ENCODE measurements at regions not wholly inside any gene's neighbourhood (a gene's known extent, or its start where the extent isn't known, plus 50 kb on each side); places are given as distances from the start of the nearest gene placed in this dataset.

DNA sequence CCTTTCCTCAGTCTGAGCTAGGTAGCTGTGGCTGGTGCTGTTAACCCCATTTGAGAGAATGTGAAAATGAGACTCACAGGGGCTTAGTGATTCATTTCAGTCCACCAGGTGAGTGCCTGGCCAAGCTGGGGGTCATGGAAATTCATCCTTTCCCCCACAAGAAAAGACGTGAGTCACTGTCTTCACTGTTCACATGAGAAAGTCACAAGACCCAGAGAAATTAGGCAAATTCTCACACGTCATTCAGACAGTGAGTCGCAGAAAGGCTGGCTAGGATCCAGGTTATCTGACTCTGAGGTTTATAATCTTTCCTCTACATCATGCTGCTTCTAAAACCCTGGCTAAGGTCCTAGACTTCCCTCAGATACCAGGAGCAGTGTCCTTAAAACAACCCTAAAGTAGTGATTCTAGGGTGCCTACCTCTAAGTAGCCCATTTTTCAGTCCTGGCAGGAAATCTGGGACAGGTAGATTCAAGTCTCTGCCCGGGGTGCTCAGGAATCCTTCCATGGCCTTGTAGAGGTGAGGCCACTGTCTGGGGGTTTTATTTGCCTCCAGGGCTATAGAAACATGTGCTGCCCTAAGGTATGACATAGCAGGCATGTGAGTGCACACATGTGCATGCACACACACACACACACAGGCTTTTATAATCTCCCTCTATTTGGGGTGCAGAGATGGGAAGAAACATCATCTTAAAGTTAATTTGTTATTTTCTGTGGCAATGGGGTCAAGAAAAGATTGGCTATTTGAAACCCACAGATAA, 427.9 kb upstream of the CELF2 start:
- Histone ChIP-seq H4K20me1 (ENCODE audit: insufficient read depth, low read length) (no peaks in the 10 kb centered on the region), H3K4me2 (ENCODE audit: low read length) (no peak overlapping the region), H2AFZ (ENCODE audit: low read length) (no peak overlapping the region), H3K27ac (ENCODE audit: low read depth, low read length, poor library complexity, severe bottlenecking) (no peak overlapping the region), H3K9ac (ENCODE audit: low read length) (no peak overlapping the region), H3K9me2 (ENCODE audit: low read depth, low read length) (no peaks in the 10 kb centered on the region), H3K79me2 (ENCODE audit: insufficient read depth, low read length) (no peaks in the 10 kb centered on the region), H3K9me3 (ENCODE audit: low read length) (no peaks in the 10 kb centered on the region), H3F3A (ENCODE audit: insufficient read depth, low read length) (no peaks in the 10 kb centered on the region), H3K27me3 (ENCODE audit: insufficient read depth, low read length) (no peaks in the 10 kb centered on the region), H3K4me1 (ENCODE audit: insufficient read depth, low read length, severe bottlenecking) (no peaks in the 10 kb centered on the region), H3K4me3 (ENCODE audit: low read depth, low read length, poor library complexity, severe bottlenecking) (no peak overlapping the region), H3K36me3 (ENCODE audit: insufficient read depth, low read length) (no peaks in the 10 kb centered on the region)
- TF ChIP-seq, protein P1, sequence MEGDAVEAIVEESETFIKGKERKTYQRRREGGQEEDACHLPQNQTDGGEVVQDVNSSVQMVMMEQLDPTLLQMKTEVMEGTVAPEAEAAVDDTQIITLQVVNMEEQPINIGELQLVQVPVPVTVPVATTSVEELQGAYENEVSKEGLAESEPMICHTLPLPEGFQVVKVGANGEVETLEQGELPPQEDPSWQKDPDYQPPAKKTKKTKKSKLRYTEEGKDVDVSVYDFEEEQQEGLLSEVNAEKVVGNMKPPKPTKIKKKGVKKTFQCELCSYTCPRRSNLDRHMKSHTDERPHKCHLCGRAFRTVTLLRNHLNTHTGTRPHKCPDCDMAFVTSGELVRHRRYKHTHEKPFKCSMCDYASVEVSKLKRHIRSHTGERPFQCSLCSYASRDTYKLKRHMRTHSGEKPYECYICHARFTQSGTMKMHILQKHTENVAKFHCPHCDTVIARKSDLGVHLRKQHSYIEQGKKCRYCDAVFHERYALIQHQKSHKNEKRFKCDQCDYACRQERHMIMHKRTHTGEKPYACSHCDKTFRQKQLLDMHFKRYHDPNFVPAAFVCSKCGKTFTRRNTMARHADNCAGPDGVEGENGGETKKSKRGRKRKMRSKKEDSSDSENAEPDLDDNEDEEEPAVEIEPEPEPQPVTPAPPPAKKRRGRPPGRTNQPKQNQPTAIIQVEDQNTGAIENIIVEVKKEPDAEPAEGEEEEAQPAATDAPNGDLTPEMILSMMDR (IDR thresholded peaks at IDR 0.05; ENCODE audit: low read length), result no peak
- TF ChIP-seq EZH2 (IDR thresholded peaks at IDR 0.05; ENCODE audit: borderline replicate concordance, low read length), result no peak

DNA sequence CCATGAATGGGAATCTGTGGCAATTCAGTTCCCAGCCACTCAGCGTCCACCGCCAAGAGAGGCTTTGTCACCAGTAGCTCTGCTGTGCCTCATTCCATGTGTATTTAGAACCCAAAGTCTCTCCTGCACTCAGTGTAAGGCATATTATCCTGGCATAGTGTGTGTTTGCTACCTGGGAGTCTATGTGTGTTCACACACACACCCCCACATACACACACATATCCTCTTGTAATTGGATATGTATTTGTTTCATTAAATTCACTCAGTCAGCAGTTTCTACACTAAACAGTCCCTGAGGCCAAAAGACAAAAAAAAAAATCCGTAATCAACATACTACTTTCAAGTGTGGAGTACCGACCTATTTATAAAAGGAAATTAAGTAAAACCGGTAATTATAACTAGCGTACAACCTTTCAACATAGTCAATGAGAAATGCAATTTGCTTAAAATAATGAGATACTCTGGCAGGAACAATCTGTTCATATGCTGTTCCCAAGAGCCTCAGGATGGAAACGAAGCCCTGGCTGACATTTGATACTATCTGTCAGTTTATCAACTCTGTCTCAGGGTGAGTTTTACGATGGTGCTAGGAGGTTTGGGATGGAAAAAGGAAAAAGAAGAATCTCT, 425.8 kb upstream of the CELF2 start:
- no peaks in the 10 kb centered on the region for H3F3A ChIP-seq (ENCODE audit: insufficient read depth, low read length)
- no peak overlapping the region for H3K9ac ChIP-seq (ENCODE audit: low read length)
- H3K4me3 ChIP-seq (ENCODE audit: low read depth, low read length, poor library complexity, severe bottlenecking), result no peak overlapping the region
- H3K27ac ChIP-seq (ENCODE audit: low read depth, low read length, poor library complexity, severe bottlenecking), result no peak overlapping the region
- H3K4me2 ChIP-seq (ENCODE audit: low read length), result no peak overlapping the region
- H2AFZ ChIP-seq (ENCODE audit: low read length), result no peak overlapping the region
- no peaks in the 10 kb centered on the region for H3K36me3 ChIP-seq (ENCODE audit: insufficient read depth, low read length)
- no peaks in the 10 kb centered on the region for H3K9me2 ChIP-seq (ENCODE audit: low read depth, low read length)
- no peaks in the 10 kb centered on the region for H3K79me2 ChIP-seq (ENCODE audit: insufficient read depth, low read length)
- H3K4me1 ChIP-seq (ENCODE audit: insufficient read depth, low read length, severe bottlenecking), result no peaks in the 10 kb centered on the region
- TF ChIP-seq, protein P1 (IDR thresholded peaks at IDR 0.05; ENCODE audit: low read length), result no peak
- no peak for TF ChIP-seq EZH2 (IDR thresholded peaks at IDR 0.05; ENCODE audit: borderline replicate concordance, low read length)
- no peaks in the 10 kb centered on the region for H3K9me3 ChIP-seq (ENCODE audit: low read length)
- H3K27me3 ChIP-seq (ENCODE audit: insufficient read depth, low read length), result no peaks in the 10 kb centered on the region
- H4K20me1 ChIP-seq (ENCODE audit: insufficient read depth, low read length), result no peaks in the 10 kb centered on the region

DNA sequence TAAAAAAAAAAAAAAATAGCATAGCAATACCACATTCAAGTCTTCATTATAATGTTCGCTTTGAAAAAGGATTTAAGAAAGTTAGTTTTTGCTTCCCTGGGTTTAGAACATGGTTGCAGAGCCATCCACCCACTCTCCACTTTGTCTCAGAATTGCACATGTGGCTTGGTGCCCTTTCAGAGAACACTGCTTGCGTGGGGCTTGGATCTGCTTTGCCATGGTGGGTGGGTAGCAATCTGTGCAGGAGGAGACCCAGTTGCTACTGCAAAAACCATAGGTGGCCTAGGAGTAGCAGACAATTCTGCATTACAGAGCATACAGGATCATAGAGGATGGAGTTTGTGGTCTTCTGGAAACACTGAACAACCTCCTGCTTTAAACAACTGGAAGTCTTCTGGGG, 421.4 kb upstream of the CELF2 start:
- no peaks in the 10 kb centered on the region for H4K20me1 ChIP-seq (ENCODE audit: insufficient read depth, low read length)
- no peak overlapping the region for H3K9ac ChIP-seq (ENCODE audit: low read length)
- H3K79me2 ChIP-seq (ENCODE audit: insufficient read depth, low read length), result no peaks in the 10 kb centered on the region
- no peaks in the 10 kb centered on the region for H3K9me3 ChIP-seq (ENCODE audit: low read length)
- no peaks in the 10 kb centered on the region for H3K9me2 ChIP-seq (ENCODE audit: low read depth, low read length)
- no peaks in the 10 kb centered on the region for H3K4me1 ChIP-seq (ENCODE audit: insufficient read depth, low read length, severe bottlenecking)
- no peaks in the 10 kb centered on the region for H3K36me3 ChIP-seq (ENCODE audit: insufficient read depth, low read length)
- H3F3A ChIP-seq (ENCODE audit: insufficient read depth, low read length), result no peaks in the 10 kb centered on the region
- no peak overlapping the region for H3K4me2 ChIP-seq (ENCODE audit: low read length)
- H3K4me3 ChIP-seq (ENCODE audit: low read depth, low read length, poor library complexity, severe bottlenecking), result no peak overlapping the region
- no peaks in the 10 kb centered on the region for H3K27me3 ChIP-seq (ENCODE audit: insufficient read depth, low read length)
- no peak overlapping the region for H2AFZ ChIP-seq (ENCODE audit: low read length)
- TF ChIP-seq, protein P1 (IDR thresholded peaks at IDR 0.05; ENCODE audit: low read length), result no peak
- no peak overlapping the region for H3K27ac ChIP-seq (ENCODE audit: low read depth, low read length, poor library complexity, severe bottlenecking)
